ENCODE measurements at regions not wholly inside any gene's neighbourhood (a gene's known extent, or its start where the extent isn't known, plus 50 kb on each side); places are given as distances from the start of the nearest gene placed in this dataset.

- TF ChIP-seq CTCF (IDR thresholded peaks at IDR 0.05) (no peak), POLR2A (IDR thresholded peaks at IDR 0.05) (no peak)
Measured at GRCh38 chr13:53545340-53545941, 516.8 kb downstream of the OLFM4 start.

Measured in ovary (tissue), 3 donors.